ENCODE measurements at regions not wholly inside any gene's neighbourhood (a gene's known extent, or its start where the extent isn't known, plus 50 kb on each side); places are given as distances from the start of the nearest gene placed in this dataset.

- TF ChIP-seq POLR2A (IDR thresholded peaks at IDR 0.05), result no peak
- TF ChIP-seq CTCF (IDR thresholded peaks at IDR 0.05), result no peak
Measured at GRCh38 chr12:100737168-100737567, 57.4 kb upstream of the ANO4 start.
